Central memory CD4-positive, alpha-beta T cell (primary cell): ENCODE measurements at regions not wholly inside any gene's neighbourhood (a gene's known extent, or its start where the extent isn't known, plus 50 kb on each side); places are given as distances from the start of the nearest gene placed in this dataset.
"Not testable (repeated sequence)": the region's sequence is repeated elsewhere in the genome, so short reads cannot be mapped to it uniquely, and the experiment has no call there.

Experiments used
- DNase-seq: peaks from one replicate; pipeline ENCODE4 v3.0.0; 2022

DNA sequence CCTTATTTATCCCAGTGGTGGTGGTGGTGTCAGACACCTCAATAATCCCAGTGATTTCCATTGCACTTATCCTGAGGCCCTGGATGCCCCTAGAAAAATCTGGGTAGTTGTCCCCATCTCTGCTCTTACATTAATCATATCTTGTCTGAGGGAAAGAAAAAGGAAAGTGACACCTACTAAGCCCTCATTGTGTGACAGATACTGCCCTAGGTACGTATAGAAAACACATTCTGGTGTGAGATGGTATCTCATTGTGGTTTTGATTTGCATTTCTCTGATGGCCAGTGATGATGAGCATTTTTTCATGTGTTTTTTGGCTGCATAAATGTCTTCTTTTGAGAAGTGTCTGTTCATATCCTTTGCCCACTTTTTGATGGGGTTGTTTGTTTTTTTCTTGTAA is 162.6 kb upstream of the JADE1 start:
- not testable (repeated sequence) for DNase-seq

DNA sequence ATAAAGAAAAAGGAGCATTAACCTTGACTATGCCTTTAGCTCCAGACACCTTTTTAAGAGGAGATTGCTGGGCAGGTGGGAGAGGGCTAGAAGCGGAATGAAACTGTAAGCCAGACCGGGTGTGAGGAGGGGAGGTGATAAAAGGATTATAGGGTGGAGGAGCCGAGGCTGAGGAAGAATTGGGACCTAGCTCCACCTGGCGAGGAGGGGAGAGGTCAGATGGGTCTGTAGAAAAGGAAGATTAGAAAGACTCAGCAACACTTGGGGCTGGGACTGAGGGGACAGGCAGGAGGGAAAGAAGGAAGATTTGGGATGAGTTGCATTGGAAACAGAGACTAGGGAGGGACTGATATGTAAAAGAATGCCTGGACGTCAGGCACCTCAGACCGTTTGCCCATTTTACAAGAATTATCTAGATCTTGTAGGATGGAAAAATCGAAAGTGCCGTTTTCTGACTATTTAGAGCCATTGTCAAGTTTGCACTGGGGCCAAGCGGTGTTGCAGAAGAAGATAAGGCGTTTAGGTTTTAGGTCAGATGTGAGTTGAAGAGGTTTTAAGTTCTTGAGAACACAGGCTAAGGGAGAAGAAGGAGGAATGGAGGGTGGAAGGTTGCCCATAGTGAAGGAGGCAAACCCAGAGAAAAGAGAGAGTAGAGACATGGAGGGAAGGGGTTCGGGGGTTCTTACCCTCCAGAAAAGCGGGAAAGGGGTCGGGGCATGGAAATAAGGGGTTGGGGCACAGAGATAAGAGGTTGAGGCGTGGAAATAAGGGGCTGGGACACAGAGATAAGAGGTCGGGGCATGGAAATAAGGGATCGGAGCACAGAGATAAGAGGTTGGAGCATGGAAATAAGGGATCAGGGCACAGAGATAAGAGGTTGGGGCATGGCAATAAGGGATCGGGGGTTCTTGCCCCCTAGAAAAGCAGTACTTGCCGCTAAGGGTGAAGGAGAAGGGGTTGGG is 164.5 kb upstream of the JADE1 start:
- not testable (repeated sequence) for DNase-seq

DNA sequence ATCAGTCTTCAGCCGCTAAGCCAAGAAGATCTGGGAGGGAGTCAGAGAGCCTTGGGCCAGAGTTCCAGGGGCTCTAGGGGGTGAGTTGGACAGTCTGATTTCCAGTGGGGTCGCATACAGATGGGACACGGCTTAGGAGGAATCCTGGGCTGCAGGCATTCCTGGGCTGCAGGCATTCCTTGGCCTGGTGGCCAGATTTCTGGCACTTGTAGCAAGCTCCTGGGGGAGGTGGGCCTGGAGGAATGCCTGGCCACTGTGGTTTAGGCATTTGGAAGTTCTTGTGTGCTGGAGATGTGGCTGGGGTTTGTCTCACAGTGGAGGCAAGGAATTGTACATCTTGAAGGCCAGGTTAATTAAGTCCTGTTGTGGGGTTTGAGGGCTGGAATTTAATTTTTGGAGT is 165.4 kb upstream of the JADE1 start:
- DNase-seq, result not testable (repeated sequence)

DNA sequence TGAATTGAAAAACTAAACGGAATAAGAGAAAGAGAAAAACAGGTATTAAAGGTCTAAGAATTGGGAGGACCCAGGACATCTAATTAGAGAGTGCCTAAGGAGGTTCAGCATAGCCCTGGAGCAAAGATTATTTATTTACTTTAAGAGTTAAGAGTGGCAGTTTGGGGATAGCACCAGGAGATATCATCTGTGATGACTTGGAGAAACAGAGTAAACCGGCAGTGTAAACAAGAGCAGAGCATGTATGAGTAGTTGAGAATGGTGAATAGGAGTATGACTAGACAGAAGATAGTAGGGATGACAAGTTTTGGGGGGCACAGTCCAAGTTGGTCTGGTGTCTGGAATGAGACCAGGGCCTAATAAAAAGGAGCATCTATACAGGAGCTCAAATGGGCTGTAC is 167.9 kb upstream of the JADE1 start:
- not testable (repeated sequence) for DNase-seq

DNA sequence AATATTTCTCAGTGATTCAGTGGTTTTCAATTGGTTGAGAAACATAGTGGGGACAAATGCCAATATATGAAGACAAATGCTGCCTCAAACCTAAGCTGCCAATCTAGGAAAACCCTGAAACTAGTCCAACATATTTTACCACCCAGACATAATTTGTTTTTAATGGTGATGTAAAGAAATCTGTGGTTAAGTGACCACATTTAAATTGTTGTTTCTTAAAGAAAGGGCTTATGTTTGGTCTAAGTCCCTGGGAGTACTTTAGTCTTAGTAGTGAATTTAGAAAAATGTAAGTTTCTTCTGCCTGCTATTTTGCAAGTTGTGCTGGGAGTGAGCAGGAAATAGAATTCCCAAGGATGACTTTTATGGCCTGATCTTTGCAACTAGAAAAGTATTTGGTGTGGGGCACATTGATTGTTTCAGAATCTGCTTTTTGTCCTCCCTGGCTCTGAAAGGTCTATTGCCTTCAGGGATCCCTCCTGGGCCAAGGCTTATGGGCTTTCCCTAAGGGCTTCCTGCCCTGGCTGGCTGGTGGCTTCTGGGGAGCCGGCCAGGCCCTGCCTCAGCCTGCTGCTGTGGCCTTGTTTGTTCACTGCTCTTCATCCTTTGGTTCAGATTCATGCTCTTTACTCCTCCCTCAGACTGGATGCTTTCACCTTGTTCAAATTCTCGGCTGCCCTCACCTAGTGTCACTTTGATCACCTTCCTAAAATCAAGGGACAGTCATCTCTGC is 169.8 kb upstream of the JADE1 start:
- DNase-seq, result no peak

DNA sequence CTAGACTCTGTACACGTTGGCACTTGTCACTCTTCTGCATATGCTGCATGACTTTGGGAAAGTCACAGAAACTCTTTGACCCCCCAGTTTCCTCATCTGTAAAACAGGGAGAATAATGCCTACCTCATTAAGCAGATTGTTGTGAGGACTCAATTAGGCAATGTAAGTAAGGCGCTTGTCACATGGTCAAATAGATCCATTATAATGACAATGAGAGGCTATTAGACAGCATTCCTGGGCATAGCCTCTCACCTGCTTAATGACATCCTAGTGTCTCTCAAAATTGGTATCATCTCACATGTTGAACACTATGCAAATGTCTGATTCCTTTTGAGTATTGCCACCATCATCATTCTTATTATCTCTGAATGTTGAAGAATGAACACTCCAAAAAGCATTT is 172.6 kb upstream of the JADE1 start:
- DNase-seq, result no peak

DNA sequence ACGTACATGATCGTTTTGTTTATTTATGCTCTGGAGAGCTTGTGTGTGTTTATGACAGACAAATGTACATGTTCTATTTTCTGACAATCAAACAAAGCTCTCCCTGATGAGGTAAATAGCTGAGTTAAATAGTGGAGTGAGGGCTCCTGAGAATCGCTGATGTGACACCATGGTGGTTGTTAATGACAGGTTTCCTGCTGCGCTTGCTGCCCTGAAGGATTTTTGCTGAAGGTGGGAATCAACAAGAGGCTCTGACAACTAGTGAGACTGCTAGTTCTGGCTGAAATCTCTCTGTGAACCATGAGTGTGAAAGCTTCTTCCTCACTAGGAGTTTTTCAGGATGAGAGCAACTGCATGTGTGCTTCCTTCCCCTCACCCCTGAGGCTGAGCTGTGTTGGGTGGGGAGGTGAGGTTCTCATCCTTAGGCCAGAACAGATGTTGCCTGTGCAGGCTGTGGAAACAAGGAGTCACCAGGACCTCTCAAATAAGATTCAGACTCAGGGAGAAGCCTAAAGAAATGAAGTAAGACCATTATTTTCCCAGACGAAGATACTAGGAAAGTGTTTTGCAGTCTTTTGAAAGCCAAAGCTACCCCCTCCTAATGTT is 173.4 kb upstream of the JADE1 start:
- DNase-seq, result no peak

DNA sequence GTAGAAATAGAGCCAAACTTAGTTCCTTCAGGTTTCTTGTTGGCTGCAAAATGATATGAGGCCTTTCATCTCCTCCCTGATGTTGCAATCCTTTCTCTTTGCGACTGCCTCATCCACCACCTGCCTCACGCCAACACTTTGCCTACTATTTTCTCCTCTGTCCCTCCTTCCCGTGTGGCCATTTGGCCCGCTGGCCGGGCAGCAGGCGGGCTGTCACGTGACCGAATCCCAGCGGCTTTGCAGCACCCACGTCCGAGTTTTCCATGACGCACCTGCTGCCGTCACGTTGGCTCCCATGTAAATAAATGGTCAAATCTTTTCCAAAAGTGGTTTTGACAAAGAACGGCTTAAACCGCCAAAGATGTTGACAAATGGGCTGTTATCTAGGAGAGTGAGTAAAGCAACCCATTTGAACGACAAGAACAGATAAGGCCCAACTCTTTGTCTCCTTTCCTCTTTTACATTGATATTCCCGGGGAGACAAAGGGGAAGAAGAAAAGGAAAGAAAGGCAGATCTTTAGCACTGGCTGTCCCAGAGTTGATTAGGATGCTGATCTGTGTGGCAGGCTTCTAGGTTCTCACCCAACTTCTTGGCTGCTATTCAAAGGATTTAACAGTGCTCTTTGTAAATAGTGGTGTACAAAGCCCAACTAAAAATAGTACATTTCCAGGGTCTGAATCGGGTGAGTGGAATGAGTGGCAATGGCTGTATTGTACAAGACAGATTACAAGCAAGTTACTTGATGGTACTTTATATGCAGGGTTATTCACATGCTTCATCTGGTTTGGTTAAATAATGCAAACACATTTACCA is 174.2 kb upstream of the JADE1 start:
- no peak for DNase-seq

DNA sequence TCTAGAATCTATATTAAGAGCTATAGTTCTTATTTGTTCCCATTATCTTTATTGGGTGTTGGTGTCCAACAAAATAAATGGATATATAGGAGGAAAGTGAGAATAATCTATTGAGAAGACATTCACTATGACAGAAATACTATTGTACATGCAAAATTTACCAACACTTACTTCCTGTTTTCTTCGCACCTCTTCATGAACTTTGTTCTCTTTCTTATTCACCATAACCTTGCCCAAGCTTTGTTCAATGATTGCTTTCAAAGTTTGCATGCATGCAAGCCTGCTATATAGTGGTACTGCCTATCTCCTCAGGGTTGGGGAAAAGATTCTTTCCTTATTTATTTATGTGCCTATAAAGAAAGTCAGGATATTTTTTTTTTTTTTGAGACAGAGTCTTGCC is 176.4 kb upstream of the JADE1 start:
- DNase-seq, result no peak

DNA sequence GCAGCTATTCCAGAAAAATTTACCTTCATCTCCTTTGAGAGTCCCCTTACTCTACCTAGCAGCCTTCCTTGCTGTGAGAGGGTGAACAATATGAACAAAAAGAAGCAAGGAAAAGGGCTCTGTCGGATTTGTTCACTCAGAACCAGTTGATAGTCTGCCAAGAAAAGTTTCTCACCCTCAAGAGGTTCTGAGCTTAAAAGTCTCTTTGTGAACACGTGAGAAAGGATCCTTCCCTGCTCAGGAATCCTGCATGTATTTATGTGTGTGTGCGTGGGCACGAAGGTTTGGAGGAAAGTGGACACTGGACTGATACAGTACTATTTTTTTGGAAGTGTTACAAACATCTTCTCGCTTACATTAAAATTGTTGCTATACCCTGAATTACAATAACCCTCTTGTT is 178.6 kb upstream of the JADE1 start:
- no peak for DNase-seq

DNA sequence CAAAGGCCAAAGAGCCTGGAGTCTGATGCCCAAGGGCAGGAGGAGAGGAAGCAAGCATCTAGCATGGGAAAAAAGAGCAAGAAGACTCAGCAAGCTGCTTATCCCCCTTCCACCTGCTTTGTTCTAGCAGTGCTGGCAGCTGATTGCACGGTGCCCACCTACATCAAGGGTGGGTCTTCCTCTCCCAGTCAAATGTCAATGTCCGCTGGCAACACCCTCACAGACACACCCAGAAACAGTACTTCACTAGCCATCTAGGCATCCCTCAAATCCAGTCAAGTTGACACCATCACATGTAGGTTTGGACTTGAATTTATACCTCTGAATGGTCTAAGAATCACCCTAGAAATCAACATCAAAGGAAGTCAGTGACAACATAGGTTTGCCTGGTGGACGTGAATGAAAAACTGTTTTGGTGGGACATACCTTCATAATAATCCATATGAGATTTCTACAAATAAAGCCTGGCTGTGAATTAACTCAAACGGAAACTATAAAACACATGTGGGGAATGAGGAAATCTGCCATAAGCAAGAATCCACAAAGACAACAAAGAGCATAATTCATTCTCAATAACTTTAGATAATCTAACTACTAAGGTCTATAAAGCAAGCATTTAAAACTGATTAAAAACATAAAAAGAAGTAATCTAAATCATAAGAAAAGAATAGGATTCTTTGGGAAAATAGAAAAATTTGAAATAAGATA is 185.8 kb upstream of the JADE1 start:
- DNase-seq, result no peak

DNA sequence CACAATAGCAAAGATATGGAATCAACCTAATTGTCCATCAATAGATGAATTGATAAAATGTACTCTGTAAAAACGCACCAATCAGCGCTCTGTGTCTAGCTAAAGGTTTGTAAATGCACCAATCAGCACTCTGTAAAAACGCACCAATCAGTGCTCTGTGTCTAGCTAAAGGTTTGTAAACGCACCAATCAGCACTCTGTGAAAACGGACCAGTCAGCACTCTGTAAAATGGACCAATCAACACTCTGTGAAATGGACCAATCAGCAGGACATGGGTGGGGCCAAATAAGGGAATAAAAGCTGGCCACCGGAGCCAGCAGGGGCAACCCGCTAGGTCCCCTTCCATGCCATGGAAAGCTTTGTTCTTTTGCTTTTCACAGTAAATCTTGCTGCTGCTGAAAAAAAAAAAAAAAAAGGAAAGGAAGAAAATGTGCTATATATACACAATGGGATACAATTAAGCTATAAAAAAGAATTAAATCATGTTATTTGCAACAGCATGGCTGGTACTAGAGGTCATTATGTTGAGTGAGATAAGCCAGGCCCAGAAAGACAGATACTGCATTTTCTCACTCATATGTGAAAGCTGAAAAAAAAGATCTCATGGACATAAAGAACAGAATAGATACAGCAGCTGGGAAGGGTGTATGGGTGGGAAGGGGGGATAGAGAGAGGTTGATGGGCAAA is 189.1 kb upstream of the JADE1 start:
- not testable (repeated sequence) for DNase-seq

DNA sequence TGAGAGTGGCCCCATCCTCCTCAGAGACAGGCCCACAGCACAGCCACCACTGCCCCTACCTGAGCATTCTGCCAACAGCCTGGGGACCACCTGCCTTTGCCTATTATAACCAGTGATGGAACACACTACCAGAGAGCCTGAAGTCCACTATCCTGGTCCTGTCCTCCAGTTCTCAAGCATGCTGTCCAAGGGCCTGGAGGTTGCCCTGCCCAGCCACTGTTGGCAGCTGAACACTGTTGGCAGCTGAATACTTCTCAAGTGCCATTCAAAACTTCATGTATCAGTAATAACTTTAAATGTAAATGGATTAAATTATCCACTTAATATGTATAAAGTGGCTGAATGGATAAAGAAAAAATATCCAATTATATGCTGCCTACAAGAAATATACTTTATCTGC is 194.3 kb upstream of the JADE1 start:
- no peak for DNase-seq

DNA sequence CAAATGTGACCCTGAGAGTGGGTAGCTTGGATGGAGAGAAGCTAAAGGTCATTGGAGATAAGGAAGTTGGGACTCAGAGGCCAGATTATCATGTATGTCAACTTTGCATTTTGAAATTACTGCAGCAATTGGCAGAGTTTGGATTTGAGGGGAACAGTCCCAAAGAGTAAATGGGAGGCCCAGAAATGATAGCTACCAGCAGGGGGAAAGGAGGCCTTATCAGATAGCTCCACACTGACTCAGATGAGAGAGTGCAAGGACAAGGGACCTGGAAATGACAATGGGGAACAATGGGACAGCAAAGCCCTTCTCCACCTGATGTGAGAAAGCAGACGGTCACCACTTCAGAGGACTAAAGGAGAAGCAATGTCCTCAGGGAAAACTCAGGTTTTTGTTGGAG is 201.5 kb upstream of the JADE1 start:
- DNase-seq, result no peak

DNA sequence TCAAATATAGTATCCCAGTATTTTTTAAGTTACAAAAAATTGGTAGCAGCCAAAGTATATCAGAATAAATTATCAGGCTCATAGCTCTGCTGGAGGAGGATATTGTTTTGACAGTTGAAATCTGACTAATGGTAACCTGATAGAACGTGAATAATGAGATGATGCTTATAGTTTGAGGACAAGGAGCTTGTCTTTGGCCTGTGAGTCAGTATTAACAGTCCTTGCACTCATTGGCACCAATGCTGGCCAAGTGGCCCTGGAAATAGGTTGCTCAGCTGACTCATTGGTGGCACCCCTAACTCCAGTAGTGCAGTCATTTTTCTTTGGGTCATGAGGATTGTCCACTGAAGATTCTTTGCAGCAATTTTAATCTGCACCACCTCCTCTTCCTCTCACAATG is 203.3 kb upstream of the JADE1 start:
- DNase-seq, result no peak

DNA sequence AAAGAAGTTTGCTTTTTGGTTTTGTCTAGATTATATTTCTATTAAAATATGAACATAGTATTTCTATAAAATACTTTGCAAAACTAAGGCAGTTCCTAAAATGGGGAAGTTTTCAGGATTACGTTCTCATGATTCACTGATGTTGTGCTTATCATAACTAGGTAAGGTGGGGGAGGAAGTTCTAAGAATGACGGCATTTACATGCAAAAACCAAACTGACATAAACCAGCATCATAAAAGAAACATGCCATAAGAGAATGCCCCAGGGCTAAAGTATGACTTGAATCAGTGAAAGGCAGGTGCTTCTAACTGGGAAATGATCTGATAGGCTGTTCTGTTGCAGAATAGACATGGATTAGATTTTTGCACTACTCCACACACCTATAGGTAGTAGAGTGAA is 204.7 kb upstream of the JADE1 start:
- no peak for DNase-seq

DNA sequence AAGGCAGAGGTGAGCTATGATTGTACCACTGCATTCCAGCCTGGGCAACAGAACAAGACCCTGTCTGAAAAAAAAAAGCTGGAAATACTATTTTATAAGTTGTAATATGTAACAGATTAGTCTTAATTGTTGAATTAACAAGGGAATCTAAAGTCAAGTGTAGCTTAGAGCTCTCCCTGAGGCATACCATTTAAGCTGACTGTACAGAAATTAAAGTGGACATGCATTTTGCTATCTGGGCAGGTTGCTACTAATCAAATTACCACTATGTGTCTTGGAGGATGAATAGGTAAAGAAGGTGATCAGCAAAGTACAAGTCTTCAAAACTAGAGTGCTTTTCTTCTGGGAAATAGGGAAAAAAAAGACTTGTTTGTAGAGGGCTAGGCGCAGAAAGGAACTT is 205.3 kb upstream of the JADE1 start:
- no peak for DNase-seq

DNA sequence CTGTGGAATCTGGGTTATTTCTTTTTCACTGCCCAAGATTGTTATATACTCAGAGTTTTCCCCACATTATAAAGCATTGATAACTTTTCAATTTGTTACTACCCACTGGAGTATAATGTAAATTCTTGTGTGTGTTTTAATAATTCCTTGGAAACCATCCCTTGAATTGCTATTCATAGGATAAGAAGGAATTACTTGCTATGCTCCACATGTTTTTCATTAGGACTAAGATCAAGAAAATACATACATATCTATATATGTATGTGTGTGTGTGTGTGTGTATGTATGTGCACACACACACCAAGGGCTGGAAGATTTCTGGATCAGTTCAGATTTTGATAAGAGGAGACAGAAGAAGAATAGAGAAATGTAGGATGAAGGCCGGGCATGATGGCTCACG is 206.4 kb upstream of the JADE1 start:
- no peak for DNase-seq

DNA sequence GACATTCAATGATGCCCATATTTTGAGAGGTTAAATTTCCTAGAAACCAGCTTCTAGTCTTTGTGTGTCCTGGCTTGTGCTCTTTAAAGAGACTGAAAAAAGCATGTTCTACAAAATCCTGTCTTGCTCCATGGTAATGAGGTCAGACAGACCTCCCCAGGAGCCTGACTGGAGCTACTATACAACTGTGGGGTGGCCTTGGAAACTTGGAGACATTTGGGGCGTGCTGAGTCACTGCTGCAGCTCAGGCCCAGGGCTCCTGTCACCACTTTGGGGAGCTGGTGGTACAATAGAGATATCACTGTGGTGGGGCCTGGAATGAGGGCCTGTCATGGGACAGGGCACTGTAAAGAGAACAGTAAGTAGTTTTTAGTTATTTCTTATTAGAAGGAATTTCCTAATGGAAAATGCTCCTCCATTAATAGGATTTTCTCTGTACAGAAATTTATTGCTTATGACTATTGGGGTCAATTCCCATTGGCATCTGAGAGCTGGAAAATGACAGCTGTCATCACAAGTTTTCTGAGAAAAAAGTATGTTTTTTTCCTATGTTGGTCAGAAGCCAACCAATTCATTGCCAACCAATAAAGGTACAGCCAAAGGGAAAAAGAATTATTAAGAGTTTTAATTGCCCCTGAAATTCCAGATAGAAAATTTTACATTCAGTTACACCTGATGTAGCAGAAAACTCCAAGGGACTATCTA is 207.4 kb upstream of the JADE1 start:
- no peak for DNase-seq

DNA sequence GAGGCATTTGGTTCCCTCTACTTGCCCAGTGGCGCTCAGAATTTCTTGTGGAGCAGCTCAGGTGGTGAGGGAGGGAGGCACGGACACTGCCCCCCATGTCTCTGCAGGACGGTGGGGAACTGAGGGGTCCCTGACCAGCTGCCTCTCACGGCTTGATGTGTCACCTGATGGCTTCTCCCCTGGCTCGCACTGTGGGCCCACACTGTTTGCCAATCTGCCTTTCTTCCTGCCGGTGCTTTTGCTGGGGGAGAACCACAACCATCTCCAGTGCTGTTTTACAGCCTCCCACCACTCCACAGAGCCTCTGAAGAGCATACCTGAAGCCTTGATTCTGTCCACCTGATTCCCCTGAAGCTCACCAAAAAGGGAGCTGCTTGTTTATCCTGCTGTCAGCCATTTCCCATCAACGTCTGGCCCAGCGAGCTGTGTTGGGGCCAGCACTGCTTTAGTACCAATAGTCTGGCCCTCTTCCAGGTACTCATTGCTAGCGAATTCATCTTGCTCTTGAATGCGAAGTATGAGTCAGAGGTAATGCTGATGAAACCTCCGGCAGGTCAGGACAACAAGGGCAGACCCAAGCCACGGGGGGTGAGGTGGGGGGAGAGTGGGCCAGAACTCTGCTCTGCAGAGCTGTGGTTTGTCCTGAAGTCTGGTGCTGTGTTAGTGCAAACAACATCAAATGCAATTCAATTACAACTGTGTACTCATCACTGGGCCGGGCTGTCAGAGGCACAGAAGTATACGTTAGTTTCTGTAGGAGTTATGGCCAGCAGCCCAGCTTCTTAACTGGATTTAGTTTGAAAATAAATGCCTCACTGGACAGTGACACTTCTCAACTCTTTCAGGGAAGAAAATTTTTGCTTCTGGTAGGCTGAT is 208.3 kb upstream of the JADE1 start:
- DNase-seq, result no peak
